ENCODE measurements at regions not wholly inside any gene's neighbourhood (a gene's known extent, or its start where the extent isn't known, plus 50 kb on each side); places are given as distances from the start of the nearest gene placed in this dataset.

GRCh38 chr22:48885271-48885918, 942.3 kb downstream of the BRD1 start:
- no peak for TF ChIP-seq CTCF (IDR thresholded peaks at IDR 0.05; ENCODE audit: low read depth, low read length, missing control alignments)
- no peak overlapping the region for H3K4me3 ChIP-seq (ENCODE audit: low read depth, low read length)
- no peak for DNase-seq (ENCODE audit: low read depth)

GRCh38 chr22:48884786-48885185, 942.9 kb downstream of the BRD1 start:
- DNase-seq (ENCODE audit: low read depth) = no peak
- H3K4me3 ChIP-seq (ENCODE audit: low read depth, low read length) = no peak overlapping the region
- no peak for TF ChIP-seq CTCF (IDR thresholded peaks at IDR 0.05; ENCODE audit: low read depth, low read length, missing control alignments)

- no peak for TF ChIP-seq CTCF (IDR thresholded peaks at IDR 0.05; ENCODE audit: low read depth, low read length, missing control alignments)
- H3K4me3 ChIP-seq (ENCODE audit: low read depth, low read length) = no peak overlapping the region
- DNase-seq (ENCODE audit: low read depth) = no peak
Measured at GRCh38 chr22:48884324-48884723, 943.3 kb downstream of the BRD1 start.

- no peak overlapping the region for H3K4me3 ChIP-seq (ENCODE audit: low read depth, low read length)
- TF ChIP-seq CTCF (IDR thresholded peaks at IDR 0.05; ENCODE audit: low read depth, low read length, missing control alignments) = no peak
- DNase-seq (ENCODE audit: low read depth) = no peak
Measured at GRCh38 chr22:48883211-48883960, 944.3 kb downstream of the BRD1 start.

GRCh38 chr22:48882636-48883200, 945.0 kb downstream of the BRD1 start:
- DNase-seq (ENCODE audit: low read depth) = no peak
- TF ChIP-seq CTCF (IDR thresholded peaks at IDR 0.05; ENCODE audit: low read depth, low read length, missing control alignments) = no peak
- no peak overlapping the region for H3K4me3 ChIP-seq (ENCODE audit: low read depth, low read length)

- no peak for TF ChIP-seq CTCF (IDR thresholded peaks at IDR 0.05; ENCODE audit: low read depth, low read length, missing control alignments)
- no peak for DNase-seq (ENCODE audit: low read depth)
Measured at GRCh38 chr22:48881326-48881980, 946.2 kb downstream of the BRD1 start.

More at GRCh38 chr22:48881326-48881980, 946.2 kb downstream of the BRD1 start:
- no peak overlapping the region for H3K4me3 ChIP-seq (ENCODE audit: low read depth, low read length)
